DOHH2 (cell line): ENCODE measurements at regions not wholly inside any gene's neighbourhood (a gene's known extent, or its start where the extent isn't known, plus 50 kb on each side); places are given as distances from the start of the nearest gene placed in this dataset.

Experiments used
- H3F3A ChIP-seq: fragments of 200-600 bp; sonication (generic), shearing (Covaris generic); 2 replicates; pipeline ENCODE4 v1.6.0; 2016; ENCODE audit warnings: antibody characterized with exemption, mild to moderate bottlenecking; ENCODE audit not compliant: control insufficient read depth, insufficient read depth
- H3K27ac ChIP-seq: fragments of 200-600 bp; sonication (generic); 2 replicates; pipeline ENCODE4 v1.5.1; 2014; ENCODE audit warnings: low read depth, mild to moderate bottlenecking, low read length, moderate library complexity
- H3K27me3 ChIP-seq: fragments of 200-600 bp; sonication (generic); 2 replicates; pipeline ENCODE4 v1.6.1; 2014; ENCODE audit warnings: mild to moderate bottlenecking, low read length, mixed read lengths; ENCODE audit not compliant: control insufficient read depth
- H3K36me3 ChIP-seq: fragments of 200-600 bp; sonication (generic); 2 replicates; pipeline ENCODE4 v1.6.1; 2014; ENCODE audit warnings: mild to moderate bottlenecking, low read length, moderate library complexity, mixed read lengths; ENCODE audit not compliant: control insufficient read depth
- H3K4me1 ChIP-seq: fragments of 200-600 bp; sonication (generic); 2 replicates; pipeline ENCODE4 v1.6.1; 2014; ENCODE audit warnings: mild to moderate bottlenecking, low read length, mixed read lengths; ENCODE audit not compliant: control insufficient read depth
- H3K4me2 ChIP-seq: fragments of 200-600 bp; sonication (generic); 2 replicates; pipeline ENCODE4 v1.6.0; 2014; ENCODE audit warnings: mild to moderate bottlenecking, low read length, moderate library complexity
- H3K4me3 ChIP-seq: fragments of 200-600 bp; sonication (generic); 2 replicates; pipeline ENCODE4 v1.5.1; 2014; ENCODE audit warnings: mild to moderate bottlenecking, low read length, mixed read lengths
- H3K79me2 ChIP-seq: fragments of 200-600 bp; sonication (generic); 2 replicates; pipeline ENCODE4 v1.6.1; 2014; ENCODE audit warnings: mild to moderate bottlenecking, low read length, mixed read lengths; ENCODE audit not compliant: control insufficient read depth
- H3K9me2 ChIP-seq: fragments of 200-600 bp; sonication (generic); replicated peaks from 2 replicates; pipeline ENCODE4 v1.6.1; 2014; ENCODE audit warnings: mild to moderate bottlenecking, low read length, mixed read lengths; ENCODE audit not compliant: control insufficient read depth
- H3K9me3 ChIP-seq: fragments of 200-600 bp; sonication (generic); 2 replicates; pipeline ENCODE4 v1.6.1; 2014; ENCODE audit warnings: antibody characterized with exemption, low read length, mixed read lengths; ENCODE audit not compliant: control insufficient read depth, insufficient read depth
- H4K20me1 ChIP-seq: fragments of 200-600 bp; sonication (generic); 2 replicates; pipeline ENCODE4 v1.6.0; 2014; ENCODE audit warnings: low read depth, mild to moderate bottlenecking, antibody characterized with exemption, low read length, moderate library complexity; ENCODE audit not compliant: control insufficient read depth, insufficient read depth
- EZH2phosphoT487 ChIP-seq: fragments of 200-600 bp; sonication (generic); IDR thresholded peaks from 2 replicates; pipeline ENCODE4 v1.6.1; 2017; ENCODE audit warnings: borderline replicate concordance, mild to moderate bottlenecking, antibody characterized with exemption, low read length, moderate library complexity, mixed read lengths
- TF ChIP-seq, protein P1 (sequence below): fragments of 200-600 bp; sonication (generic); IDR thresholded peaks from one replicate; pipeline ENCODE4 v1.5.1; 2014; ENCODE audit warnings: antibody characterized with exemption, mild to moderate bottlenecking, low read depth, low read length; ENCODE audit not compliant: poor library complexity, severe bottlenecking

DNA sequence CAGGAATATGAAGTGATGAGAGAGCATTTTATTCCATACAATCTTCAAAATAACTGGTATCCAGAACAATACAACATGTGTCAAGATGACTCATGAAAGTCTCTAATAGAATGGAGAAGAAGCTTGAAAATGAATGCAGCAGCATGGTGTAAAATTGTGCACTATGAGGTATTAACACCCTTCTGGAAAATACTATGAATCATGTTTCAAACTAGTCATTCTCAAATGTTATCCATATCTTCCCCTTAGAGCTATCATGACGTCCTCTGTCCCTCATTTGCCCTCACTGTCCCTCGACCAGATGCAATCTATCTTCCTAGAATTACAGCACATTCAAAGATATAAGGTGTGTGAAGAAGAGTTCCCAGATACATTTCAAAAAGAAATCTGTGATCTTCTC is 198.2 kb downstream of the NECTIN3 start:
- H3K4me3 ChIP-seq, result no peak overlapping the region
- H3K27ac ChIP-seq, result no peak overlapping the region
- H3F3A ChIP-seq, result no peaks in the 10 kb centered on the region
- H3K4me2 ChIP-seq, result no peak overlapping the region
- no peaks in the 10 kb centered on the region for H4K20me1 ChIP-seq
- no peaks in the 10 kb centered on the region for H3K36me3 ChIP-seq
- H3K9me3 ChIP-seq, result no peaks in the 10 kb centered on the region
- no peaks in the 10 kb centered on the region for H3K79me2 ChIP-seq
- no peaks in the 10 kb centered on the region for H3K4me1 ChIP-seq
- H3K9me2 ChIP-seq, result no peaks in the 10 kb centered on the region
- TF ChIP-seq EZH2phosphoT487, result no peak
- TF ChIP-seq, protein P1, sequence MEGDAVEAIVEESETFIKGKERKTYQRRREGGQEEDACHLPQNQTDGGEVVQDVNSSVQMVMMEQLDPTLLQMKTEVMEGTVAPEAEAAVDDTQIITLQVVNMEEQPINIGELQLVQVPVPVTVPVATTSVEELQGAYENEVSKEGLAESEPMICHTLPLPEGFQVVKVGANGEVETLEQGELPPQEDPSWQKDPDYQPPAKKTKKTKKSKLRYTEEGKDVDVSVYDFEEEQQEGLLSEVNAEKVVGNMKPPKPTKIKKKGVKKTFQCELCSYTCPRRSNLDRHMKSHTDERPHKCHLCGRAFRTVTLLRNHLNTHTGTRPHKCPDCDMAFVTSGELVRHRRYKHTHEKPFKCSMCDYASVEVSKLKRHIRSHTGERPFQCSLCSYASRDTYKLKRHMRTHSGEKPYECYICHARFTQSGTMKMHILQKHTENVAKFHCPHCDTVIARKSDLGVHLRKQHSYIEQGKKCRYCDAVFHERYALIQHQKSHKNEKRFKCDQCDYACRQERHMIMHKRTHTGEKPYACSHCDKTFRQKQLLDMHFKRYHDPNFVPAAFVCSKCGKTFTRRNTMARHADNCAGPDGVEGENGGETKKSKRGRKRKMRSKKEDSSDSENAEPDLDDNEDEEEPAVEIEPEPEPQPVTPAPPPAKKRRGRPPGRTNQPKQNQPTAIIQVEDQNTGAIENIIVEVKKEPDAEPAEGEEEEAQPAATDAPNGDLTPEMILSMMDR, result no peak
- no peaks in the 10 kb centered on the region for H3K27me3 ChIP-seq

DNA sequence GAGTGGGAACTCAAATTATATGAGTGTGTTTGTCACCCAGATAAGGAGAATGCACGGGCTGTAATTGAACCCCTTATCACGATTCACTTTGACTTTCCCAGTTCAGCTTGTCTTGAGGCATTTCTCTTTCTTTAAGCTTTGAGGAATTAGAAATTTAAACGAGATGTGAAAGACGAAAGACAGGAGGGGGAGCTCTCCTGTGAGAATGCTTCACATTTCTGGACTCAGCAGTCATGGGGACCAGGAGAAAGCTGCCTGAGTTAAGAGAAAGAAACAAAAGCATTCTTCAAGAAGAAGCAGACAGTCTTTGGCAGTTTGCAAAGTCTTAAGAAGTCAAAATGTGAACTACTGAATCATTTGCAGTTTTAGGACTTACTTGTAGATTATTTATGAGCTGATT is 205.6 kb downstream of the NECTIN3 start:
- Histone ChIP-seq H3K27ac (no peak overlapping the region), H3K4me3 (no peak overlapping the region), H3K9me2 (no peaks in the 10 kb centered on the region), H3F3A (no peaks in the 10 kb centered on the region), H3K79me2 (no peaks in the 10 kb centered on the region), H3K4me2 (no peak overlapping the region), H3K9me3 (no peaks in the 10 kb centered on the region), H4K20me1 (no peaks in the 10 kb centered on the region), H3K36me3 (no peaks in the 10 kb centered on the region), H3K4me1 (no peaks in the 10 kb centered on the region), H3K27me3 (no peaks in the 10 kb centered on the region)
- TF ChIP-seq, protein P1, result no peak
- TF ChIP-seq EZH2phosphoT487, result no peak

DNA sequence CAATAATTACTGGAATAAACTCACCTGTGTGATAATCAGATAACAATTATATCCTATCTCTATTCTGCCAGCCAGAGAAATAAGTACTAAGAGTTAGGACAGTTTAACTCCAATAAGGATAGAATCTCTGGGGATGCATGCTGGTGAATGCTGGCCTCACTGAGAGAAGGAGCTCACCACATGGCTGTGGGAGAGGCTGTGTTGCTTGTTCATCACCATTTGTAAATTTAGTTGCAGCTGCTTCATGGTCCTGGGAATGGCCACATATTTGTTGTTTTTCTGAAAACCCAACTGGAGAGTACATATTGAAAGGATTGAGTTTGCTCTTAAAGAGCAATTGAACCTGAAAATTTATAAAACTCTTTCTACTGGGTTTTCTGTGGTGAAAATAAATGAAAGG is 207.3 kb downstream of the NECTIN3 start:
- no peaks in the 10 kb centered on the region for H3K4me1 ChIP-seq

DNA sequence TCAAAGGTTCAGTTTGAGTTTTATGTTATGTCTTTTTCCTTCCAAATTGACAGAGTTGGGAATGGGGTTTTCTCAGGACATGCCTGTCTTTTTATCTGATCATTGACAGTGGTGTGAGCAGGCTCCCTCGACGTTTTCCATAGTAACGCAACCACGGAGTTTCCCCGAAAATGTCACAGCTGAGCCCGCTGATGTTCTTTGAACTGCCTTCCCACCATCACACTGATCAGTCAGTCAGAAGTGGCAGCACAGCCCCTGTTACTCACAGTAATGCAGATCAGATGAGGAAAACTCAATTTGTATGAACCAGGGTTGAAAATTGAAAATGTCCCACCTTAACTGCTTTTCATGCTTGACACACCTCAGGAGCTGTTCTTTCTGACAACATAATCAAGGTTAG is 210.4 kb downstream of the NECTIN3 start:
- Histone ChIP-seq H3K4me3 (no peak overlapping the region), H3K9me3 (no peaks in the 10 kb centered on the region), H3K79me2 (no peaks in the 10 kb centered on the region), H3K27me3 (no peaks in the 10 kb centered on the region), H3K9me2 (no peaks in the 10 kb centered on the region), H3K4me2 (no peak overlapping the region), H4K20me1 (no peaks in the 10 kb centered on the region), H3K36me3 (no peaks in the 10 kb centered on the region), H3K27ac (no peak overlapping the region), H3K4me1 (no peaks in the 10 kb centered on the region), H3F3A (no peaks in the 10 kb centered on the region)
- TF ChIP-seq, protein P1, result no peak
- no peak for TF ChIP-seq EZH2phosphoT487

More for the DNA sequence above, 207.3 kb downstream of the NECTIN3 start:
- Histone ChIP-seq H4K20me1 (no peaks in the 10 kb centered on the region), H3K79me2 (no peaks in the 10 kb centered on the region), H3K9me3 (no peaks in the 10 kb centered on the region), H3K27ac (no peak overlapping the region), H3K4me3 (no peak overlapping the region), H3F3A (no peaks in the 10 kb centered on the region), H3K4me2 (no peak overlapping the region), H3K36me3 (no peaks in the 10 kb centered on the region), H3K27me3 (no peaks in the 10 kb centered on the region), H3K9me2 (no peaks in the 10 kb centered on the region)
- no peak for TF ChIP-seq EZH2phosphoT487
